Gastrocnemius medialis (tissue), 4 donors: ENCODE measurements at regions not wholly inside any gene's neighbourhood (a gene's known extent, or its start where the extent isn't known, plus 50 kb on each side); places are given as distances from the start of the nearest gene placed in this dataset.
"Not testable (repeated sequence)": the region's sequence is repeated elsewhere in the genome, so short reads cannot be mapped to it uniquely, and the experiment has no call there.

Source experiments
- ATAC-seq, 2 donors: fragments of 150-250 bp; one replicate each; pipeline ENCODE4 v1.9.1; 2016
- DNase-seq, 2 donors: peaks; one replicate each; pipeline ENCODE4 v3.0.0-alpha.2; 2019
- H3K27ac ChIP-seq, 4 donors: fragments of 200-600 bp; sonication (generic); 1 replicate in 1 of 4; 2 replicates in 3 of 4; pipeline ENCODE4 v1.5.1; 2016 to 2018; ENCODE audit warnings: mild to moderate bottlenecking in 2 of 4, moderate library complexity in 1 of 4
- H3K27me3 ChIP-seq, 3 donors: fragments of 200-600 bp; sonication (generic) in 2 of 3; 1 replicate in 1 of 3; 2 replicates in 2 of 3; pipeline versions ENCODE4 v1.5.1 to v1.6.0; 2016 to 2019; ENCODE audit warnings: mild to moderate bottlenecking in 1 of 3, moderate library complexity in 1 of 3
- H3K36me3 ChIP-seq, 2 donors: fragments of 200-600 bp; sonication (generic) in 1 of 2; one replicate each; pipeline ENCODE4 v1.5.1; 2017 to 2018
- H3K4me1 ChIP-seq, 2 donors: fragments of 200-600 bp; sonication (generic) in 1 of 2; one replicate each; pipeline ENCODE4 v1.5.1; 2016 to 2017; ENCODE audit warnings: mild to moderate bottlenecking in 2 of 2
- H3K4me3 ChIP-seq, 4 donors: fragments of 200-600 bp; sonication (generic) in 3 of 4; 1 replicate in 1 of 4; 2 replicates in 3 of 4; pipeline ENCODE4 v1.5.1; 2016 to 2019; ENCODE audit warnings: mild to moderate bottlenecking in 2 of 4
- H3K9me3 ChIP-seq, 3 donors: fragments of 200-600 bp; sonication (generic) in 2 of 3; 1 replicate in 1 of 3; 2 replicates in 2 of 3; pipeline ENCODE4 v1.5.1; 2016 to 2019
- POLR2A ChIP-seq, 2 donors: fragments of 450-650 bp; IDR thresholded peaks; one replicate each; pipeline ENCODE4 v1.6.1; 2017; ENCODE audit warnings: antibody characterized with exemption in 2 of 2, mild to moderate bottlenecking in 2 of 2, moderate library complexity in 2 of 2
- in situ Hi-C, 4 donors: fragments of 200-750 bp; cut with MboI; loops; one replicate each; pipeline versions ENCODE4 v1.15.0 to v1.8.0; 2017; ENCODE audit warnings: low sequenced_read_pairs in 4 of 4
- intact Hi-C: fragments of 100-400 bp; cut with DNase I; formaldehyde crosslinking; loops from one replicate; pipeline ENCODE4 v1.15.1; 2023; ENCODE audit warnings: low total_unique reads
- TF ChIP-seq, protein P1 (sequence below), 5 experiments: fragments of 450-650 bp in 3 of 5; fragments of 200-600 bp in 2 of 5; sonication (generic) in 2 of 5; IDR thresholded peaks in 4 of 5; conservative IDR thresholded peaks in 1 of 5; 1 replicate in 4 of 5; 2 replicates in 1 of 5; pipeline ENCODE4 v1.5.1; 2016 to 2019; ENCODE audit warnings: antibody characterized with exemption in 5 of 5, mild to moderate bottlenecking in 3 of 5, moderate library complexity in 3 of 5

DNA sequence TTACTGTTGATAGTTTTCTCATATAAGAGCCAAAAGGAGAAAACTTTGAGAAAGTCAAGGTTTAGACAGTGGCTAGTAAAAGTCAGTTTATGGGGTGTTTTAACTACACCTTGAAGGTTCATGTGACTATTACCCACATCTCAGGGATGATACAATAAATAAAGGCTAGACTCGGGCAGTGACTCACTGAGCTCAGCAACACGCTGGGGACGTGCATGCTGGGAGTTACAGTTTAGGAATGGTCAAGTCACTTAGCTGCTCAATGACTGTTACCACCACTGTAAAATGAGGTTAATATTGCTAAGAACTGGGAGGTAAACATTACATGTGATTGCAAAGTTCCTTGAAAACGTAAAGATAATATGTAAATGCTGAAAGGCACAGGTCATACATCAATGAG lies 1254.4 kb upstream of the PHF14 start:
- Histone ChIP-seq H3K27ac (no peak overlapping the region), H3K4me3 (no peak overlapping the region), H3K36me3 (no peaks in the 10 kb centered on the region), H3K27me3 (no peaks in the 10 kb centered on the region), H3K4me1 (no peaks in the 10 kb centered on the region), H3K9me3 (no peaks in the 10 kb centered on the region)
- no peak for TF ChIP-seq POLR2A (IDR thresholded peaks at IDR 0.05)
- TF ChIP-seq, protein P1, sequence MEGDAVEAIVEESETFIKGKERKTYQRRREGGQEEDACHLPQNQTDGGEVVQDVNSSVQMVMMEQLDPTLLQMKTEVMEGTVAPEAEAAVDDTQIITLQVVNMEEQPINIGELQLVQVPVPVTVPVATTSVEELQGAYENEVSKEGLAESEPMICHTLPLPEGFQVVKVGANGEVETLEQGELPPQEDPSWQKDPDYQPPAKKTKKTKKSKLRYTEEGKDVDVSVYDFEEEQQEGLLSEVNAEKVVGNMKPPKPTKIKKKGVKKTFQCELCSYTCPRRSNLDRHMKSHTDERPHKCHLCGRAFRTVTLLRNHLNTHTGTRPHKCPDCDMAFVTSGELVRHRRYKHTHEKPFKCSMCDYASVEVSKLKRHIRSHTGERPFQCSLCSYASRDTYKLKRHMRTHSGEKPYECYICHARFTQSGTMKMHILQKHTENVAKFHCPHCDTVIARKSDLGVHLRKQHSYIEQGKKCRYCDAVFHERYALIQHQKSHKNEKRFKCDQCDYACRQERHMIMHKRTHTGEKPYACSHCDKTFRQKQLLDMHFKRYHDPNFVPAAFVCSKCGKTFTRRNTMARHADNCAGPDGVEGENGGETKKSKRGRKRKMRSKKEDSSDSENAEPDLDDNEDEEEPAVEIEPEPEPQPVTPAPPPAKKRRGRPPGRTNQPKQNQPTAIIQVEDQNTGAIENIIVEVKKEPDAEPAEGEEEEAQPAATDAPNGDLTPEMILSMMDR (IDR thresholded peaks at IDR 0.05 in 4 of 5, conservative IDR thresholded peaks at IDR 0.05 in 1 of 5) = no peak
- intact Hi-C loops = no loop called here
- DNase-seq (no peak), ATAC-seq (no peak)
- in situ Hi-C loops = no loop called here

DNA sequence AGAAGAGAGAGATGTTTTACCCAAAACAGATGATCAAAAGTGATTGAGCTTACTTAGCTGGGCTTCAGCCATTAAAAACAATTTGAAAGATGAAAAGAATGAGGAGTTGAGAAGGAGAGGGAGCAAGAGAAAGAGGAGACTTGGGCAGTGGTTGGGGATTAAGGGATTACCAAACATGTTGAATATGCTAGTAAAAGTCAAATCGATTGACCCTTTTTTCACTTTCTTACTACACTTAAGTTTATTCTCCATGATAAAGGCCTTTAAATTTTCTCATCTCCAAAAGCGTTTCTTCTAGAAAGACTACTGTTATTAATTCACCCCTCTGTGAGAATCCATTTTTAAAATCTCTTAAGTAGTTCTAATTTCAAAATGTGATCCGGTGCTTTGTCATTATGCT lies 1254.0 kb upstream of the PHF14 start:
- H3K36me3 ChIP-seq = no peaks in the 10 kb centered on the region
- no peaks in the 10 kb centered on the region for H3K9me3 ChIP-seq
- TF ChIP-seq POLR2A (IDR thresholded peaks at IDR 0.05) = no peak
- TF ChIP-seq, protein P1 (IDR thresholded peaks at IDR 0.05 in 4 of 5, conservative IDR thresholded peaks at IDR 0.05 in 1 of 5) = no peak
- no peak overlapping the region for H3K4me3 ChIP-seq
- H3K4me1 ChIP-seq = no peaks in the 10 kb centered on the region
- intact Hi-C loops (no loop called here), in situ Hi-C loops (no loop called here)
- no peaks in the 10 kb centered on the region for H3K27me3 ChIP-seq
- no peak overlapping the region for H3K27ac ChIP-seq
- ATAC-seq (no peak), DNase-seq (no peak)

DNA sequence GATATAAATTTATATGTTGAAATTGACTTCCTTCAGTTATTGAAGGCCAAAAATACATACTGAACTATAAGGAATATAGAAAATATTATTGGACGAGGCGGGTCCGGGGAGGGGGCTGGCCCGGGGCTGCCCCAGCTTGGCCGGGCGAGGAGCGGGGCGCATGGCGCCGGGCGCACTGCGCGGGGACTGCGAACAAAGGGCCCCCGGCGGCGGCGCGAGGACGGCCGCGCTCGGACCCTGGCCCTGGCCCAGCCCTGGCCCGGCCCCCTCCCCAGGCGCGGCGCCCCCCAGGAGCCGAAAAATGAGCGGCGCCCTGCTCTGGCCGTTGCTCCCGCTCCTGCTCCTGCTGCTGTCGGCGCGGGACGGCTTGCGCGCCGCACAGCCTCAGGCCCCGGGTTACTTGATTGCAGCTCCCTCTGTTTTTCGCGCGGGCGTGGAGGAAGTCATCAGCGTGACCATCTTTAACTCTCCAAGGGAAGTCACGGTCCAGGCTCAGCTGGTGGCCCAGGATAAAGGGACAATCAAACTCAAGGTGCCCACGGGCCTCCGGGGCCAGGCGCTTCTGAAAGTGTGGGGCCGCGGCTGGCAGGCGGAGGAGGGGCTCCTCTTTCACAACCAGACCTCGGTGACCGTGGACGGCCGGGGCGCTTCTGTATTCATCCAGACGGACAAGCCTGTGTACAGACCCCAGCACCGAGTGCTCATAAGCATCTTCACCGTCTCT lies 1247.6 kb upstream of the PHF14 start:
- H3K9me3 ChIP-seq, H3K4me3 ChIP-seq, ATAC-seq, H3K27me3 ChIP-seq, DNase-seq, in situ Hi-C loops, intact Hi-C loops, H3K27ac ChIP-seq, H3K4me1 ChIP-seq, H3K36me3 ChIP-seq: not testable (repeated sequence)

DNA sequence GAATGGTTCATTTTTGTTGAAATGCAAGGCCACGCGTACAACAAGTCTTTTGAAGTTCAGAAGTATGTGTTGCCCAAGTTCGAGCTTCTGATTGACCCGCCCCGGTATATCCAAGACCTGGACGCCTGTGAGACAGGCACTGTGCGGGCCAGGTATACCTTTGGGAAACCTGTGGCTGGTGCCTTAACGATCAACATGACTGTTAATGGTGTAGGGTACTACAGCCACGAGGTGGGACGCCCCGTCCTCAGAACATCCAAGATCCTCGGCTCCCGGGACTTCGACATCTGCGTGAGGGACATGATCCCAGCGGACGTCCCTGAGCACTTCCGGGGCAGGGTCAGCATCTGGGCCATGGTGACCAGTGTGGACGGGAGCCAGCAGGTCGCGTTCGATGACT lies 1246.9 kb upstream of the PHF14 start:
- H3K27ac ChIP-seq, H3K4me1 ChIP-seq, in situ Hi-C loops, H3K27me3 ChIP-seq, DNase-seq, ATAC-seq, H3K9me3 ChIP-seq, intact Hi-C loops, H3K4me3 ChIP-seq, H3K36me3 ChIP-seq: not testable (repeated sequence)

DNA sequence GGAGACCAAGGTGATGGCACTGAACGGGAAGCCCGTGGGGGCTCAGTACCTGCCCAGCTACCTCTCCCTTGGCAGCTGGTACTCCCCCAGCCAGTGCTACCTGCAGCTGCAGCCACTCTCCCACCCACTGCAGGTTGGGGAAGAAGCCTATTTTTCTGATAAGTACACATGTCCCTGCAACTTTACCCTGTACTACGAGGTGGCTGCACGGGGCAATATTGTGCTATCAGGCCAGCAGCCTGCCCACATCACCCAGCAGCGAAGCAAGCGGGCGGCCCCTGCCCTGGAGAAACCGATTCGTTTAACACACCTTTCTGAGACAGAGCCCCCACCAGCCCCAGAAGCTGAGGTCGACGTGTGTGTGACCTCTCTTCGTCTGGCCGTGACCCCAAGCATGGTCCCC lies 1246.2 kb upstream of the PHF14 start:
- H3K36me3 ChIP-seq, ATAC-seq: not testable (repeated sequence)

DNA sequence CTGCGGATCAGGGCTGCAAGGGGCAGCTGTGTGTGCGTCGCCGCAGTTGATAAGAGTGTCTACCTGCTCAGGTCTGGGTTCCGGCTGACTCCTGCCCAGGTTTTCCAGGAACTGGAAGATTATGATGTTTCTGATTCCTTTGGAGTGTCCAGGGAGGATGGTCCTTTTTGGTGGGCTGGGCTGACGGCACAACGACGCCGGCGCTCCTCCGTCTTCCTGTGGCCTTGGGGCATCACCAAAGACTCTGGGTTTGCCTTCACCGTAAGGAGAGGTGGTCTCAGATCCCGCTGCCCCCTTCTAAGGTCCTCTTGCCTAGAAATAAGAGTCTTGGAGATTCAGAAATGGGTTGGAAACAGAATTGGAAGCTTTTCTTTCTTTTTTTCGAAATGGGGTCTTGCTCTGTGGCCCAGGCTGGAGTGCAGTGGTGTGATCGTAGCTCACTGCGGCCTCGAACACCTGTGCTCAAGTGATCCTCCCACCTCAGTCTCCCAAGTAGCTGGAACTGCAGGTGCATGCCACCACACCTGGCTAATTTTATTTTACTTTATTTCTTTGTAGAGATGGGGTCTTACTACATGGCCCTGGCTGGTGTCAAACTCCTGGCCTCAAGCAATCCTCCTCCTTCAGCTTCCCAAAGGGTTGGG lies 1245.5 kb upstream of the PHF14 start:
- intact Hi-C loops, DNase-seq, H3K4me3 ChIP-seq, H3K9me3 ChIP-seq, H3K27me3 ChIP-seq, H3K4me1 ChIP-seq, in situ Hi-C loops, H3K36me3 ChIP-seq, H3K27ac ChIP-seq, ATAC-seq: not testable (repeated sequence)

More for the DNA sequence above, 1246.2 kb upstream of the PHF14 start:
- intact Hi-C loops, H3K4me1 ChIP-seq, H3K27me3 ChIP-seq, H3K4me3 ChIP-seq, H3K9me3 ChIP-seq, in situ Hi-C loops, DNase-seq, H3K27ac ChIP-seq: not testable (repeated sequence)
